Tibial artery (tissue), 4 donors: ENCODE measurements at regions not wholly inside any gene's neighbourhood (a gene's known extent, or its start where the extent isn't known, plus 50 kb on each side); places are given as distances from the start of the nearest gene placed in this dataset.
A peak's percentile ranks its signal among the peaks of the same experiment; 100 is the strongest.

Source experiments
- DNase-seq, 2 donors: peaks; one replicate each; pipeline ENCODE4 v3.0.0-alpha.2; 2019
- H3K27ac ChIP-seq, 2 donors: fragments of 200-600 bp; sonication (generic) in 1 of 2; 1 replicate in 1 of 2; 2 replicates in 1 of 2; pipeline ENCODE4 v1.5.1; 2018 to 2019; ENCODE audit warnings: mild to moderate bottlenecking in 1 of 2
- H3K27me3 ChIP-seq, 2 donors: fragments of 200-600 bp; sonication (generic) in 1 of 2; one replicate each; pipeline versions ENCODE4 v1.5.1 to v1.6.0; 2016 to 2019
- H3K36me3 ChIP-seq, 3 donors: fragments of 200-600 bp; sonication (generic) in 2 of 3; one replicate each; pipeline ENCODE4 v1.5.1; 2016 to 2019; ENCODE audit warnings: mild to moderate bottlenecking in 2 of 3
- H3K4me1 ChIP-seq, 4 donors: fragments of 200-600 bp; sonication (generic) in 2 of 4; 1 replicate in 3 of 4; 2 replicates in 1 of 4; pipeline ENCODE4 v1.5.1; 2016 to 2019
- H3K4me3 ChIP-seq, 2 donors: fragments of 200-600 bp; sonication (generic) in 1 of 2; 1 replicate in 1 of 2; 2 replicates in 1 of 2; pipeline ENCODE4 v1.5.1; 2018 to 2019; ENCODE audit warnings: mild to moderate bottlenecking in 2 of 2
- H3K9me3 ChIP-seq, 3 donors: fragments of 200-600 bp; sonication (generic) in 1 of 3; one replicate each; pipeline ENCODE4 v1.5.1; 2016 to 2019
- CTCF ChIP-seq, 2 experiments: fragments of 200-600 bp in 1 of 2; fragments of 450-650 bp in 1 of 2; IDR thresholded peaks; one replicate each; pipeline ENCODE4 v1.5.1; 2017 to 2019; ENCODE audit warnings: antibody characterized with exemption in 2 of 2, mild to moderate bottlenecking in 1 of 2, moderate library complexity in 1 of 2
- intact Hi-C: fragments of 100-400 bp; cut with DNase I; formaldehyde crosslinking; loops from one replicate; pipeline ENCODE4 v1.15.0; 2023; ENCODE audit warnings: low total_unique reads

GRCh38 chr12:46499901-46500300, 127.3 kb upstream of the SLC38A2 start:
- Histone ChIP-seq H3K4me1 (peaks cover 0 to 9% (median 3%) of the 10 kb centered on the region in 4 donors), H3K4me3 (no peak overlapping the region), H3K27ac (no peak overlapping the region), H3K9me3 (peaks cover 0 to 19% (median 0%) of the 10 kb centered on the region in 3 donors), H3K27me3 (no peaks in the 10 kb centered on the region), H3K36me3 (no peaks in the 10 kb centered on the region)
- DNase-seq: no peak
- TF ChIP-seq CTCF (IDR thresholded peaks at IDR 0.05): no peak
- intact Hi-C loops: no loop called here

GRCh38 chr12:46499226-46499625, 126.7 kb upstream of the SLC38A2 start:
- Histone ChIP-seq H3K4me1 (peaks cover 0 to 16% (median 8%) of the 10 kb centered on the region in 4 donors), H3K36me3 (no peaks in the 10 kb centered on the region), H3K4me3 (no peak overlapping the region), H3K9me3 (peaks cover 0 to 19% (median 0%) of the 10 kb centered on the region in 3 donors), H3K27me3 (no peaks in the 10 kb centered on the region), H3K27ac (no peak overlapping the region)
- intact Hi-C loops: no loop called here
- TF ChIP-seq CTCF (IDR thresholded peaks at IDR 0.05): no peak
- no peak for DNase-seq

- Histone ChIP-seq H3K4me1 (peaks cover 0 to 30% (median 13%) of the 10 kb centered on the region in 4 donors), H3K4me3 (no peak overlapping the region), H3K36me3 (no peaks in the 10 kb centered on the region), H3K27ac (no peak overlapping the region), H3K9me3 (peaks cover 0 to 13% (median 0%) of the 10 kb centered on the region in 3 donors), H3K27me3 (no peaks in the 10 kb centered on the region)
- no peak for TF ChIP-seq CTCF (IDR thresholded peaks at IDR 0.05)
- intact Hi-C loops: no loop called here
- DNase-seq: no peak
Observed at GRCh38 chr12:46497739-46498138, 125.2 kb upstream of the SLC38A2 start.

- peak overlapping the region; percentile 42 to 60 for H3K27ac ChIP-seq
- H3K27me3 ChIP-seq: no peaks in the 10 kb centered on the region
- no peak overlapping the region for H3K4me3 ChIP-seq
- H3K36me3 ChIP-seq: no peaks in the 10 kb centered on the region
- intact Hi-C loops: no loop called here
- H3K4me1 ChIP-seq: peaks cover 0 to 61% (median 36%) of the 10 kb centered on the region in 4 donors
- no peak for TF ChIP-seq CTCF (IDR thresholded peaks at IDR 0.05)
- DNase-seq: no peak
- no peaks in the 10 kb centered on the region for H3K9me3 ChIP-seq
Observed at GRCh38 chr12:46494424-46494823, 121.9 kb upstream of the SLC38A2 start.

GRCh38 chr12:46493834-46494181, 121.2 kb upstream of the SLC38A2 start:
- H3K4me1 ChIP-seq: peaks cover 0 to 60% (median 39%) of the 10 kb centered on the region in 4 donors
- intact Hi-C loops: no loop called here
- H3K9me3 ChIP-seq: no peaks in the 10 kb centered on the region
- H3K36me3 ChIP-seq: no peaks in the 10 kb centered on the region
- H3K27me3 ChIP-seq: no peaks in the 10 kb centered on the region
- no peak for DNase-seq
- no peak overlapping the region for H3K4me3 ChIP-seq
- TF ChIP-seq CTCF (IDR thresholded peaks at IDR 0.05): no peak
- peak overlapping the region; percentile 42 to 60 for H3K27ac ChIP-seq
